Loucy (cell line): ENCODE measurements at regions not wholly inside any gene's neighbourhood (a gene's known extent, or its start where the extent isn't known, plus 50 kb on each side); places are given as distances from the start of the nearest gene placed in this dataset.

ENCODE experiments used
- H2AFZ ChIP-seq: fragments of 200-600 bp; sonication (generic); 2 replicates; pipeline ENCODE4 v1.6.0; 2016; ENCODE audit warnings: antibody characterized with exemption, mild to moderate bottlenecking, low read length, moderate library complexity
- H3F3A ChIP-seq: fragments of 200-600 bp; 2 replicates; pipeline ENCODE4 v1.6.0; 2016; ENCODE audit warnings: antibody characterized with exemption, low read depth, mild to moderate bottlenecking
- H3K27me3 ChIP-seq: fragments of 200-600 bp; sonication (generic); 2 replicates; pipeline ENCODE4 v1.6.1; 2014; ENCODE audit warnings: low read length, mild to moderate bottlenecking; ENCODE audit not compliant: insufficient read depth, poor library complexity, severe bottlenecking
- H3K36me3 ChIP-seq: fragments of 200-600 bp; sonication (generic); 2 replicates; pipeline ENCODE4 v1.6.1; 2016; ENCODE audit warnings: low read length; ENCODE audit not compliant: insufficient read depth
- H3K4me1 ChIP-seq: fragments of 200-600 bp; sonication (generic); 2 replicates; pipeline ENCODE4 v1.5.1; 2014; ENCODE audit warnings: low read length, mild to moderate bottlenecking; ENCODE audit not compliant: insufficient read depth, poor library complexity, severe bottlenecking
- H3K4me2 ChIP-seq: fragments of 200-600 bp; sonication (generic); 2 replicates; pipeline ENCODE4 v1.6.0; 2014; ENCODE audit warnings: antibody characterized with exemption, low read length, low read depth, mild to moderate bottlenecking; ENCODE audit not compliant: poor library complexity, severe bottlenecking
- H3K4me3 ChIP-seq: fragments of 200-600 bp; sonication (generic); 2 replicates; pipeline ENCODE4 v1.5.1; 2014; ENCODE audit warnings: low read length, mild to moderate bottlenecking, mixed read lengths; ENCODE audit not compliant: poor library complexity, severe bottlenecking
- H3K79me2 ChIP-seq: fragments of 200-600 bp; sonication (generic); 2 replicates; pipeline ENCODE4 v1.6.1; 2014; ENCODE audit warnings: low read length; ENCODE audit not compliant: insufficient read depth
- H3K9ac ChIP-seq: fragments of 200-600 bp; sonication (generic); 2 replicates; pipeline ENCODE4 v1.6.0; 2014; ENCODE audit warnings: mild to moderate bottlenecking, low read depth, low read length, moderate library complexity; ENCODE audit not compliant: poor library complexity, severe bottlenecking
- H3K9me2 ChIP-seq: fragments of 200-600 bp; sonication (generic); replicated peaks from 2 replicates; pipeline ENCODE4 v1.6.1; 2016; ENCODE audit warnings: low read depth, low read length, mixed read lengths
- H3K9me3 ChIP-seq: fragments of 200-600 bp; sonication (generic); 2 replicates; pipeline ENCODE4 v1.6.1; 2014; ENCODE audit warnings: mild to moderate bottlenecking, antibody characterized with exemption, low read length, low read depth; ENCODE audit not compliant: insufficient read depth
- H4K20me1 ChIP-seq: fragments of 200-600 bp; sonication (generic); 2 replicates; pipeline ENCODE4 v1.6.0; 2014; ENCODE audit warnings: antibody characterized with exemption, low read length, mild to moderate bottlenecking; ENCODE audit not compliant: insufficient read depth, poor library complexity, severe bottlenecking
- CTCF ChIP-seq: fragments of 200-600 bp; sonication (generic); conservative IDR thresholded peaks from 2 replicates; pipeline ENCODE4 v1.5.1; 2014; ENCODE audit warnings: mild to moderate bottlenecking, antibody characterized with exemption, low read length
- EZH2phosphoT487 ChIP-seq: fragments of 200-600 bp; IDR thresholded peaks from 2 replicates; pipeline ENCODE4 v1.6.1; 2018; ENCODE audit warnings: antibody characterized with exemption, mild to moderate bottlenecking, moderate library complexity, borderline replicate concordance

- TF ChIP-seq EZH2phosphoT487 (no peak), CTCF (no peak)
- H3K27me3 ChIP-seq, result no peaks in the 10 kb centered on the region
- H3F3A ChIP-seq, result no peaks in the 10 kb centered on the region
These were observed 559.9 kb downstream of the MBD2 start for GRCh38 chr18:53664575-53664974.

GRCh38 chr18:53660306-53660705, 564.2 kb downstream of the MBD2 start:
- Histone ChIP-seq H3K9me3 (0 out of 2 replicates have a peak, but pooled peaks cover 3% of the 10 kb centered on the region), H2AFZ (no peak overlapping the region), H3K9me2 (no peaks in the 10 kb centered on the region), H3K9ac (no peak overlapping the region), H3K4me1 (no peaks in the 10 kb centered on the region), H3K4me2 (no peak overlapping the region), H4K20me1 (no peaks in the 10 kb centered on the region), H3K36me3 (no peaks in the 10 kb centered on the region), H3F3A (no peaks in the 10 kb centered on the region), H3K4me3 (no peak overlapping the region), H3K27me3 (no peaks in the 10 kb centered on the region), H3K79me2 (no peaks in the 10 kb centered on the region)
- TF ChIP-seq EZH2phosphoT487 (no peak), CTCF (no peak)

More at GRCh38 chr18:53664575-53664974, 559.9 kb downstream of the MBD2 start:
- no peaks in the 10 kb centered on the region for H3K36me3 ChIP-seq
- no peaks in the 10 kb centered on the region for H3K79me2 ChIP-seq
- H2AFZ ChIP-seq, result no peak overlapping the region
- H3K4me2 ChIP-seq, result no peak overlapping the region
- no peaks in the 10 kb centered on the region for H3K9me2 ChIP-seq
- H3K9me3 ChIP-seq, result 0 out of 2 replicates have a peak, but pooled peaks cover 3% of the 10 kb centered on the region
- H3K9ac ChIP-seq, result no peak overlapping the region
- no peak overlapping the region for H3K4me3 ChIP-seq
- no peaks in the 10 kb centered on the region for H4K20me1 ChIP-seq
- no peaks in the 10 kb centered on the region for H3K4me1 ChIP-seq

DNA sequence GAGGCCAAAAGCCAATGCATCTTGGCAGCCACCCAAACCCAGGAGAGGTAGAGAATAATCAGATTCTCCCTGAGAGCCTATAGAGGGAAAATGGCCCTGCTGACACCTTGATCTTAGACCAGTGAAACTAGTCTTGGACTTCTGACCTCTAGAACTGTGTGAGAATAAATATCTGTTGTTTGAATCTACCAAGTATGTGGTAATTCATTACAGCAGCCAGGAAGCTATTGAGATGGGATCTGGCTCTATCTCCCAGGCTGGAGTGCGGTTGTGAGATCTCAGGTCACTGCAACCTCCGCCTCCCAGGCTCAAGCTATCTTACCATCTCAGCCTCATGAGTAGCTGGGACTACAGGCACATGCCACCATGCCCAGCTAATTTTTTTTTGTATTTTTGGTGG, 567.2 kb downstream of the MBD2 start:
- no peak overlapping the region for H3K4me3 ChIP-seq
- H3K27me3 ChIP-seq, result no peaks in the 10 kb centered on the region
- H3K9me3 ChIP-seq, result no peaks in the 10 kb centered on the region
- no peak overlapping the region for H3K4me2 ChIP-seq
- no peaks in the 10 kb centered on the region for H3K4me1 ChIP-seq
- no peaks in the 10 kb centered on the region for H4K20me1 ChIP-seq
- no peak overlapping the region for H3K9ac ChIP-seq
- H3F3A ChIP-seq, result no peaks in the 10 kb centered on the region
- H3K36me3 ChIP-seq, result no peaks in the 10 kb centered on the region
- TF ChIP-seq CTCF (no peak), EZH2phosphoT487 (no peak)
- no peaks in the 10 kb centered on the region for H3K79me2 ChIP-seq
- no peaks in the 10 kb centered on the region for H3K9me2 ChIP-seq
- no peak overlapping the region for H2AFZ ChIP-seq
